ENCODE measurements at regions not wholly inside any gene's neighbourhood (a gene's known extent, or its start where the extent isn't known, plus 50 kb on each side); places are given as distances from the start of the nearest gene placed in this dataset.
"Not testable (repeated sequence)": the region's sequence is repeated elsewhere in the genome, so short reads cannot be mapped to it uniquely, and the experiment has no call there.

- DNase-seq (ENCODE audit: low read depth, low spot score) = no peak
Measured at GRCh38 chr14:105709281-105710118, 183.1 kb downstream of the TMEM121 start.

GRCh38 chr14:105710119-105711043 is 184.0 kb downstream of the TMEM121 start:
- DNase-seq (ENCODE audit: low read depth, low spot score) = no peak

- no peak for DNase-seq (ENCODE audit: low read depth, low spot score)
Measured at GRCh38 chr14:105711044-105711620, 184.7 kb downstream of the TMEM121 start.

DNA sequence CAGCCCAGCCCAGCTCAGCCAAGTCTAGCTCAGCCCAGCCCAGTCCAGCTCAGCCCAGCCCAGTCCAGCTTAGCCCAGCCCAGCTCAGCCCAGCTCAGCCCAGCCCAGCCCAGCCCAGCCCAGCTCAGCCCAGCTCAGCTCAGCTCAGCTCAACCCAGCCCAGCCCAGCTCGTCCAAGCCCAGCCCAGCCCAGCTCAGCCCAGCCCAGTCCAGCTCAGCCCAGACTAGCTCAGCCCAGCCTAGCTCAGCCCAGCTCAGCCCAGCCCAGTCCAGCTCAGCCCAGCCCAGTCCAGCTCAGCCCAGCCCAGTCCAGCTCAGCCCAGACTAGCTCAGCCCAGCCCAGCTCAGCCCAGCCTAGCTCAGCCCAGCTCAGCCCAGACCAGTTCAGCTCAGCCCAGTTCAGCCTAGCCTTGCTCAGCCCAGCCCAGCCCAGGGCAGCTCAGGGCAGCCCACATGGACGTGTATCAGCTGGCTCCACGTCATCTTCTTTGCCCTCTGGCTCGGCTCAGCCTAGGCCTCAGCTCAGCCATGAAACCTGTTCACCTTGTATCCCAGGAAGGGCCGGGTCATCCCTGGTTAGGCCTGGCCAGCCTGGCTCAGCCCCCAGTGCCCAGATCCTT is 185.6 kb downstream of the TMEM121 start:
- no peak for DNase-seq (ENCODE audit: low read depth, low spot score)

DNA sequence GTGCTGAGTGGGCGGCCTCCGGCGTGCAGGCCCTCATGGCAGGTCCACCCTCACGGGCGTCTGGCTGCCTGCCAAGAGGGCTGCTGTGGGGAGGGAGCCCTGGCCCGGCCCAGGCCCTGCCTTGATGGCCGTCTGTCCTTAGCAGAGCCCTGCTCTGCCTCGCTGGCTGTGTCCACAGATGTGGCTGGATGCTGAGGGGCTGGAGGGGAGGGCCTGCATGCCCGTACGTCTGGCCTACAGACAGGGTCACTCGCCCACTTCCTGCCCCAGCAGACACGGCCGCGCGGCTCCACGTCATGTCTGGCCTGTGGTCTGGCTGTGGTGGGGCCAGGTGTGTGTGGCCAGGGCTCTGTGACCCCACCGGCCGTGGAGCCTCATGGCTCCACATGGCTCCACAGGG is 186.3 kb downstream of the TMEM121 start:
- DNase-seq (ENCODE audit: low read depth, low spot score) = not testable (repeated sequence)

DNA sequence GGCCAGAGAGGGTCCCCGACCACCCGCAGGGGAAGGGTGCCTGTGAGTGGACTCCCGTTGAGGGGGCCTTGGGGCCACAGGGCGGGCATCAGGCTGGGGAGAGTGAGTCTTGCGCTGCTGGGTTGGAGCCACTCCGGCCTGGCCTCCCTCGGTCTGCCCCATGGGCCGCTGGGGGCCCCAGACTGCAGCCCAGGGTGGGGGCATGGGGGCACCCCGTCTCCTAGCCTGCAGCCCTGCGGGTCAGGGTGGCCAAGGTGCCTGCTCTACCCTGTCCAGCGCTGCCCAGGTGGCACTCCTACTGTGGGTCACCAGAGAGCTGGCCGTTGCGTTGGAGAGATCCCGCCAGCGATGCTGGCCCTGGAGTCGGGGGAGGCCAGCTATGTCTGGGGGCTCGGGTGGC is 186.8 kb downstream of the TMEM121 start:
- DNase-seq (ENCODE audit: low read depth, low spot score) = not testable (repeated sequence)

DNA sequence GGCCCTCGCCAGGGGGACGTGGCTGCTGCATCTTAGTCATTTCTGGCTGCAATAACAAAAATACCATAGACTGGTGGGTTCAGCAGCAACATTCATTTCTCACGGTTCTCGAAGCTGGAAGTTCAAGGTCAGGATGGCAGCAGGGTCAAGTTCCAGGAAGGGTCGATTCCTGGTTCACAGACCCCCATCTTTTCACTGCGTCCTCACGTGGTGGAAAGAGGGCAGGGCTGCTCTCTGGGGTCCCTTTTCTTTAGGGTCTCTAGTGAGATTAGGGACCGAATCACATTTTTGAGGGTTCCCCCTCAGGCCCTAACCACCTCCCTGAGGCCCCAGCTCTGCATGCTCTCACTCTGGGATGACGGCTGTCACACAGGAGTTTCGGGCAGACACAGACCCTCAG is 187.5 kb downstream of the TMEM121 start:
- not testable (repeated sequence) for DNase-seq (ENCODE audit: low read depth, low spot score)

DNA sequence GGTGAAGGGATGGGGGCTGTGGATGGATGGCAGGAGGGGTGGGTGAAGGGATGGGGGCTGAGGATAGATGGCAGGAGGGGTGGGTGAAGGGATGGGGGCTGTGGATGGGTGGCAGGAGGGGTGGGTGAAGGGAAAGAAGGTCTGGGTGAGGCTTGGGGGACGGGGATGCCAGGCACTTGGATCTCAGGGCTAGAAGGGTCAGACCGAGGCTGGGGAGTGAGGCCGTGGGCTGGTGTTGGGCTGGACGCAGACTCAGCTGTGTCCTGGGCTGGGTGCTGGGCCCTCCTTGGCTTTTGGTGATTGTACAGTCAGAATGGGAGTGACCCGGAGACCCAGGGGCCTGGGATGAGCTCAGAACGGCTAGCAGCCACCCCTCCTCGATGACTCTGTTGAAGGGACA is 192.4 kb downstream of the TMEM121 start:
- DNase-seq (ENCODE audit: low read depth, low spot score) = not testable (repeated sequence)

- not testable (repeated sequence) for DNase-seq (ENCODE audit: low read depth, low spot score)
Measured at GRCh38 chr14:105720106-105720505, 193.7 kb downstream of the TMEM121 start.

DNA sequence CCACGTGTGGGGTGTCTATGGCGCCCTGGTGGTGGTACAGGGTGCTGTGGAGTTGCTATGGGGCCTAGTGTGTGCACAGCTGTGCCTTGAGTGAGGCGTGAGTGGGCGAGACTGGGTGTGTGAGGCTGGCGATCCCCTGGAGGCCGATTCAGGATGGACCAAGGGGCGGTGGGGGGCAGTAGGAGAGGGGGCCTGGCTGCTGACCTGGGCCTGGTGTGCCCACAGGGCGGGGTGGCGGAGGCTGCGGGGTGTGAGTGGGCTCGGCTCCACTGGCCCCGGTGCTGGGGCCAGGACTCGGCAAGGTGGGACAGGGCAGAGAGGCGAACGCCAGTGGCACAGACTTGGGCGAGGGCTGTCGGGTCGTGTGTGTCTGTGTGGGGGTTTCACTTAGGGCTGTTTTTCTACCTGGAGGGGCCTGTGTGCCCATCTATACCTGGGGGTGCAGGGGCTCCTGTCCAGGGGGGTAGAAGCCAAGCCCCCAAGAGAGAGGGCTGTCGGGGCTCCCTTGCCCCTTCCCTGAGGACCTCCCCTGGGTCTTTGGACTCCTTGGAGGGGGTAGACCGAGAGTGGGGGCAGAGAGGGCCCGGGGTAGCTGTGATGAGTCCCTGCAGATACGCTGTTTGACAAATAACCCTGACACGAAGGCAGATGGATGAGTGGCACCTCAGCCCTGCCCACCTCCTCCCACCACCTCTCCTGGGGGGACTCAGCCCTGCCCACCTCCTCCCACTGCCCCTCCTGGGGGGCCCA is 194.6 kb downstream of the TMEM121 start:
- DNase-seq (ENCODE audit: low read depth, low spot score) = not testable (repeated sequence)

GRCh38 chr14:105721602-105721970 is 195.2 kb downstream of the TMEM121 start:
- not testable (repeated sequence) for DNase-seq (ENCODE audit: low read depth, low spot score)

DNA sequence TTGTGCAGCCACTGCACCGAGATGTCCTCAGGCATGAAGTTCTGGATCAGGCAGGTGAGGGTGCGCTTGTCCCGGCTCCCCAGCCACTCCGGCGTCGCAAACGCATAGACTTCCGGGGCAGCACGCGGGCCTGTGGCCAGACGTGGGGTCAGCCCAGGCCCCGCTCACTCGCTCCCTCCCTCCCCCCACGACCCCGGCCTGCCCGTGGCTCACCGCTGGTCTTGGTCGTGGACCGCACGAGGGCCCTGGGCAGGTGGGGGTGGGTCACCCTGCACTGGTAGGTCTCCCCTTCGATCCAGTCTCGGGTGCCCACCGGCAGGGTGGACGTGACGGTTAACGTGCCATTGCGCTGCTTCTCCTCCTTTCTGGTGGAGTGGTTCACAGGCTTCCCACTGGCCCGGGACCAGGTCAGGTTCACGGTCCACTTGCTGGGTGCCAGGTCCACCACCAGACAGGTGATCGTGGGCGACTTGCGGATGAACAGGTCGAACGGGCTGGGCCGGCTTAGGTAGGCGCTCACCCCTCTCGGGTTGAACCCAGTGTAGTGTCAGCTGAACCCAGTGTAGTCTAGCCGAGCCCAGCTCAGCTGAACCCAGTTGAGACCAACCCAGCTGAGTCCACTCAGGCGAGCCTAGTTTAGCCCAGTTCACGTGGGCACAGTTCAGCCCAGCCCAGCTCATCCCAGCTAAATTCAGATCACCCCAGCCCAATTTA is 195.8 kb downstream of the TMEM121 start:
- not testable (repeated sequence) for DNase-seq (ENCODE audit: low read depth, low spot score)

DNA sequence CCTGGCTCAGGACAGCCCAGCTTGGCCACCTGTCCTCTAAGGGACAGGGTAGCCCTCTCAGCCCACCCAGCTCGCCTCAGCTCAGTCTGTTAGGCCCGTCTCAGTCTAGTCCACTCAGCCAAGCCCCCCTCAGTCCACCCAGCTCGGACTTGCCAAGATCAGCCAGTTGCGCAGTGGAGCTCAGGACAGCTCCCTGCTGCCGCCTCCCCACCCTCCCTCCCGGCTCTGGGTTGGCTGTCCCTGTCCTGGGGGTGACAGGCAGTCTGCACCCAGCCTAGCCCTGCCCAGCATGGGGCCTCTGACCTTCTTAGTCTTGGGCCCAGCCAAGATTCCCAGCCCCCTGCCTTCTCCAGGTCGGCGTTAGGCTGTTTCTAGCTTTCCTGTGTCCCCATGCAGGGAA is 196.9 kb downstream of the TMEM121 start:
- DNase-seq (ENCODE audit: low read depth, low spot score) = not testable (repeated sequence)

- DNase-seq (ENCODE audit: low read depth, low spot score) = not testable (repeated sequence)
Measured at GRCh38 chr14:105723776-105724175, 197.4 kb downstream of the TMEM121 start.

GRCh38 chr14:105729825-105730368 is 203.5 kb downstream of the TMEM121 start:
- not testable (repeated sequence) for DNase-seq (ENCODE audit: low read depth, low spot score)

- not testable (repeated sequence) for DNase-seq (ENCODE audit: low read depth, low spot score)
Measured at GRCh38 chr14:105730731-105731130, 204.3 kb downstream of the TMEM121 start.

- not testable (repeated sequence) for DNase-seq (ENCODE audit: low read depth, low spot score)
Measured at GRCh38 chr14:105731221-105731985, 205.0 kb downstream of the TMEM121 start.

DNA sequence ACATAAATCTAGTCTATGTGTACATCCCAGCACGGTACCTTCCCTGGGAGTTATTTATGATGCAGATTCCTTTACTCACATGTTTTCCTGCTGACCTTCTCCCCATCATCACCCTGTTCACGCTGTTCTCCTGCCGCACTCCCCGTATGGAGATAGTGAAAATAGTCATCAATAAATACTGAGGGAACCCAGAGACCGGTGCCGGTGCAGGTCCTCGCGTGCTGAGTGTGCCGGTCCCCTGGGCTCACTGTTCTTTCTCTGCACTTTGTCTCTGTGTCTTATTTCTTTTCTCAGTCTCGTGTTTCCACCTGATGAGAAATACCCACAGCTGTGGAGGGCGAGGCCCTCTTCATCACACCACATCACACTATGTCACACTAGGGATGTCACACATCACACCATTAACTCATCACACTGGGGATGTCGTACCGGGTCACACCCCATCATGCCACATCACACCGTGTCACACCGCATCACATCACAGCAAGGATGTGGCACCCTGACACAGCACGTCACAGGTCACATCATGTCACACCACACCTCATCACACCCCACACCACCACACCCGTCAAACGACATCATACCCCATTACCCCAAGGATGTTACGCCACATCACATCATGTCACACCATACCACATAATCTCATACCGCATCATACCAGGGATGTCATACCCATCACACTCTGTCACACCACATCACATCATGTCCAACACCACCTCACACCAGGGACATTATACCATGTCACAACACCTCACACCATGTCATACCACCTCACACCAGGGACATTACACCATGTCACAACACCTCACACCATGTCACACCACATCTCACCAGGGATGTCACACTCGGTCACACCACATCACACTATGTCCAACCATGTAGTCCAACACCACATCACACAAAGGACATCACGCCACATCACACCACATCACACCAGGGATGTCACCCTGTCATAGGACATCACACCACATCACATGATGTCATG is 207.0 kb downstream of the TMEM121 start:
- DNase-seq (ENCODE audit: low read depth, low spot score) = no peak

All from astrocyte of the hippocampus (primary cell).